Transverse colon (tissue), 4 donors: ENCODE measurements at regions not wholly inside any gene's neighbourhood (a gene's known extent, or its start where the extent isn't known, plus 50 kb on each side); places are given as distances from the start of the nearest gene placed in this dataset.

Experiments used
- CTCF ChIP-seq, 5 experiments: fragments of 200-600 bp in 3 of 5; fragments of 450-650 bp in 2 of 5; sonication (generic) in 3 of 5; IDR thresholded peaks; 1 replicate in 2 of 5; 2 replicates in 3 of 5; pipeline ENCODE4 v1.5.1; 2016 to 2017; ENCODE audit warnings: antibody characterized with exemption in 5 of 5, inconsistent platforms in 3 of 5, mild to moderate bottlenecking in 2 of 5, moderate library complexity in 1 of 5
- EP300 ChIP-seq: sonication (generic); formaldehyde crosslinking; IDR thresholded peaks from one replicate; pipeline ENCODE4 v1.6.1; 2017; ENCODE audit warnings: antibody characterized with exemption, low read depth
- POLR2A ChIP-seq: fragments of 450-650 bp; IDR thresholded peaks from one replicate; pipeline ENCODE4 v1.6.1; 2016; ENCODE audit warnings: antibody characterized with exemption, mild to moderate bottlenecking, moderate library complexity
- POLR2AphosphoS5 ChIP-seq, 3 donors: sonication (generic); formaldehyde crosslinking; IDR thresholded peaks; one replicate each; pipeline ENCODE4 v1.6.1; 2016; ENCODE audit warnings: antibody characterized with exemption in 3 of 3

- TF ChIP-seq CTCF (IDR thresholded peaks at IDR 0.05) = no peak
- no peak for TF ChIP-seq POLR2A
- TF ChIP-seq POLR2AphosphoS5 (IDR thresholded peaks at IDR 0.05) = no peak
- TF ChIP-seq EP300 = no peak
Observed at GRCh38 chr18:8515142-8515865, 93.9 kb upstream of the RAB12 start.
